ENCODE measurements at regions not wholly inside any gene's neighbourhood (a gene's known extent, or its start where the extent isn't known, plus 50 kb on each side); places are given as distances from the start of the nearest gene placed in this dataset.

- H3K27me3 ChIP-seq (ENCODE audit: low read depth), result no peaks in the 10 kb centered on the region
- H3K9me3 ChIP-seq, result no peaks in the 10 kb centered on the region
- H3K4me3 ChIP-seq, result no peak overlapping the region
- no peaks in the 10 kb centered on the region for H3K4me1 ChIP-seq
- H3K27ac ChIP-seq, result no peak overlapping the region
- DNase-seq (no peak), ATAC-seq (no peak)
- intact Hi-C loops (cut with DNase I), result no loop called here
- TF ChIP-seq, protein P1, sequence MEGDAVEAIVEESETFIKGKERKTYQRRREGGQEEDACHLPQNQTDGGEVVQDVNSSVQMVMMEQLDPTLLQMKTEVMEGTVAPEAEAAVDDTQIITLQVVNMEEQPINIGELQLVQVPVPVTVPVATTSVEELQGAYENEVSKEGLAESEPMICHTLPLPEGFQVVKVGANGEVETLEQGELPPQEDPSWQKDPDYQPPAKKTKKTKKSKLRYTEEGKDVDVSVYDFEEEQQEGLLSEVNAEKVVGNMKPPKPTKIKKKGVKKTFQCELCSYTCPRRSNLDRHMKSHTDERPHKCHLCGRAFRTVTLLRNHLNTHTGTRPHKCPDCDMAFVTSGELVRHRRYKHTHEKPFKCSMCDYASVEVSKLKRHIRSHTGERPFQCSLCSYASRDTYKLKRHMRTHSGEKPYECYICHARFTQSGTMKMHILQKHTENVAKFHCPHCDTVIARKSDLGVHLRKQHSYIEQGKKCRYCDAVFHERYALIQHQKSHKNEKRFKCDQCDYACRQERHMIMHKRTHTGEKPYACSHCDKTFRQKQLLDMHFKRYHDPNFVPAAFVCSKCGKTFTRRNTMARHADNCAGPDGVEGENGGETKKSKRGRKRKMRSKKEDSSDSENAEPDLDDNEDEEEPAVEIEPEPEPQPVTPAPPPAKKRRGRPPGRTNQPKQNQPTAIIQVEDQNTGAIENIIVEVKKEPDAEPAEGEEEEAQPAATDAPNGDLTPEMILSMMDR (IDR thresholded peaks at IDR 0.05), result no peak
- no peaks in the 10 kb centered on the region for H3K36me3 ChIP-seq
Observed at GRCh38 chr5:38164776-38165399, 93.5 kb upstream of the EGFLAM start.

GRCh38 chr5:38163636-38164237 lies 94.6 kb upstream of the EGFLAM start:
- Histone ChIP-seq H3K27me3 (ENCODE audit: low read depth) (no peaks in the 10 kb centered on the region), H3K36me3 (no peaks in the 10 kb centered on the region), H3K27ac (no peak overlapping the region), H3K4me3 (no peak overlapping the region), H3K9me3 (no peaks in the 10 kb centered on the region), H3K4me1 (no peaks in the 10 kb centered on the region)
- TF ChIP-seq, protein P1 (IDR thresholded peaks at IDR 0.05), result no peak
- no peak for ATAC-seq
- DNase-seq, result no peak
- intact Hi-C loops (cut with DNase I), result no loop called here

GRCh38 chr5:38162625-38163024 lies 95.7 kb upstream of the EGFLAM start:
- Histone ChIP-seq H3K36me3 (no peaks in the 10 kb centered on the region), H3K4me3 (no peak overlapping the region), H3K27me3 (ENCODE audit: low read depth) (no peaks in the 10 kb centered on the region), H3K27ac (no peak overlapping the region), H3K9me3 (no peaks in the 10 kb centered on the region), H3K4me1 (no peaks in the 10 kb centered on the region)
- intact Hi-C loops (cut with DNase I), result no loop called here
- ATAC-seq (no peak), DNase-seq (no peak)
- TF ChIP-seq, protein P1 (IDR thresholded peaks at IDR 0.05), result no peak

DNA sequence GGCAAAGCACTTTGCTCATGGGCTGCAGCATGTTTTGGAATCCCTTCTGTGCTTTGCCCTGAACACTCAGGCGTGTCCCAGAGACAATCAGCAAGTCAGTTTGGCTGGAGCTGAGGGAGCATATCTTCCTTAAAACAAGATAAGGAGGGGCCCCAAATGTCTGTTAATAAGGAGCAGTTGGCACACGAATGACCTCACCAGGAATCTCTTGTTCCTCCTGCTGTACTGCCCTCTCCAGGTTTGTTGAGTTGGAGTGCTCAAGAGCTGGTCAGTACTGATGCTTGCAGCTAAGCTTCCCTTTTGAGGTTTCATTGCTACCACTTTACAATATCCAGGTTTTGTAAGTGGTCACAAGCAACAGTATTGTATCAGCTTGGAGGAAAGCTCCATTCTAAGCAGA lies 101.3 kb upstream of the EGFLAM start:
- ATAC-seq (no peak), DNase-seq (no peak)
- no peaks in the 10 kb centered on the region for H3K9me3 ChIP-seq
- TF ChIP-seq, protein P1 (IDR thresholded peaks at IDR 0.05), result no peak
- peaks cover 3% of the 10 kb centered on the region for H3K27me3 ChIP-seq (ENCODE audit: low read depth)
- H3K27ac ChIP-seq, result no peak overlapping the region
- no peaks in the 10 kb centered on the region for H3K4me1 ChIP-seq
- no peaks in the 10 kb centered on the region for H3K36me3 ChIP-seq
- intact Hi-C loops (cut with DNase I), result no loop called here
- no peak overlapping the region for H3K4me3 ChIP-seq

GRCh38 chr5:38154615-38155204 lies 103.6 kb upstream of the EGFLAM start:
- no peaks in the 10 kb centered on the region for H3K9me3 ChIP-seq
- H3K4me1 ChIP-seq, result no peaks in the 10 kb centered on the region
- intact Hi-C loops (cut with DNase I), result no loop called here
- ATAC-seq (no peak), DNase-seq (no peak)
- H3K27me3 ChIP-seq (ENCODE audit: low read depth), result peaks cover 3% of the 10 kb centered on the region
- no peak overlapping the region for H3K27ac ChIP-seq
- no peaks in the 10 kb centered on the region for H3K36me3 ChIP-seq
- no peak overlapping the region for H3K4me3 ChIP-seq
- TF ChIP-seq, protein P1 (IDR thresholded peaks at IDR 0.05), result no peak
